Stimulated activated naive CD4-positive, alpha-beta T cell treated with Interleukin-2 at 50 U/mL for 16 hours (primary cell): ENCODE measurements at regions not wholly inside any gene's neighbourhood (a gene's known extent, or its start where the extent isn't known, plus 50 kb on each side); places are given as distances from the start of the nearest gene placed in this dataset.

Experiments used
- DNase-seq: peaks from one replicate; lab custom pipeline; 2025; lab: John Stamatoyannopoulos, UW

GRCh38 chr15:69712991-69713390, 260.4 kb downstream of the RPLP1 start:
- DNase-seq, result no peak

- peak; percentile 62 for DNase-seq
Observed at GRCh38 chr15:69713726-69714559, 261.3 kb downstream of the RPLP1 start.

- DNase-seq, result no peak
Observed at GRCh38 chr15:69715210-69715609, 262.6 kb downstream of the RPLP1 start.

GRCh38 chr15:69718436-69718835, 265.8 kb downstream of the RPLP1 start:
- no peak for DNase-seq

- no peak for DNase-seq
Observed at GRCh38 chr15:69718916-69719315, 266.3 kb downstream of the RPLP1 start.

- peak; percentile 41 for DNase-seq
Observed at GRCh38 chr15:69719527-69720240, 267.1 kb downstream of the RPLP1 start.

GRCh38 chr15:69720536-69720935, 267.9 kb downstream of the RPLP1 start:
- DNase-seq, result no peak

- DNase-seq, result no peak
Observed at GRCh38 chr15:69722924-69723323, 270.3 kb downstream of the RPLP1 start.

GRCh38 chr15:69723404-69724096, 270.9 kb downstream of the RPLP1 start:
- no peak for DNase-seq

- DNase-seq, result no peak
Observed at GRCh38 chr15:69724333-69724732, 271.7 kb downstream of the RPLP1 start.

- DNase-seq, result no peak
Observed at GRCh38 chr15:69725275-69725674, 272.7 kb downstream of the RPLP1 start.

- no peak for DNase-seq
Observed at GRCh38 chr15:69725957-69726356, 273.3 kb downstream of the RPLP1 start.

- no peak for DNase-seq
Observed at GRCh38 chr15:69727121-69727924, 274.7 kb downstream of the RPLP1 start.

GRCh38 chr15:69729167-69729748, 276.6 kb downstream of the RPLP1 start:
- DNase-seq, result peak; percentile 67

GRCh38 chr15:69730281-69731080, 277.9 kb downstream of the RPLP1 start:
- DNase-seq, result no peak

GRCh38 chr15:69731081-69731330, 278.4 kb downstream of the RPLP1 start:
- no peak for DNase-seq

- no peak for DNase-seq
Observed at GRCh38 chr15:69731581-69731980, 279.0 kb downstream of the RPLP1 start.

GRCh38 chr15:69732133-69732532, 279.5 kb downstream of the RPLP1 start:
- no peak for DNase-seq

GRCh38 chr15:69734699-69735098, 282.1 kb downstream of the RPLP1 start:
- no peak for DNase-seq

- no peak for DNase-seq
Observed at GRCh38 chr15:69735121-69735520, 282.5 kb downstream of the RPLP1 start.

GRCh38 chr15:69736161-69736560, 283.5 kb downstream of the RPLP1 start:
- DNase-seq, result no peak
